Liver (tissue), 8 donors: ENCODE measurements at regions not wholly inside any gene's neighbourhood (a gene's known extent, or its start where the extent isn't known, plus 50 kb on each side); places are given as distances from the start of the nearest gene placed in this dataset.

Source experiments
- DNase-seq: peaks from one replicate; pipeline ENCODE4 v3.0.0-alpha.2; 2017; ENCODE audit warnings: low spot score
- H3K27ac ChIP-seq, 2 donors: one replicate each; pipeline ENCODE4 v1.7.0; 2013; ENCODE audit warnings: inconsistent platforms in 2 of 2, low read length in 2 of 2, control low read depth in 1 of 2, low read depth in 1 of 2, mild to moderate bottlenecking in 1 of 2
- H3K27me3 ChIP-seq, 4 donors: one replicate each; pipeline versions ENCODE4 v1.6.1 to v1.7.0; 2013; ENCODE audit warnings: low read length in 3 of 4, inconsistent platforms in 1 of 4, mild to moderate bottlenecking in 1 of 4, moderate library complexity in 1 of 4; ENCODE audit not compliant: control insufficient read depth in 4 of 4, insufficient read depth in 4 of 4
- H3K36me3 ChIP-seq, 4 donors: one replicate each; pipeline versions ENCODE4 v1.6.1 to v1.7.0; 2013; ENCODE audit warnings: low read length in 3 of 4, mild to moderate bottlenecking in 3 of 4, low read depth in 1 of 4, moderate library complexity in 1 of 4; ENCODE audit not compliant: control insufficient read depth in 4 of 4, insufficient read depth in 3 of 4
- H3K4me1 ChIP-seq, 4 donors: one replicate each; pipeline versions ENCODE4 v1.6.1 to v1.7.0; 2013; ENCODE audit warnings: low read length in 3 of 4, mild to moderate bottlenecking in 3 of 4, moderate library complexity in 1 of 4; ENCODE audit not compliant: control insufficient read depth in 4 of 4, insufficient read depth in 4 of 4
- H3K4me3 ChIP-seq, 3 donors: one replicate each; pipeline versions ENCODE4 v1.6.1 to v1.7.0; 2013; ENCODE audit warnings: low read length in 3 of 3, control low read depth in 1 of 3, low read depth in 1 of 3, mild to moderate bottlenecking in 1 of 3
- H3K9ac ChIP-seq, 2 donors: one replicate each; pipeline ENCODE4 v1.7.0; 2013; ENCODE audit warnings: low read length in 2 of 2, mild to moderate bottlenecking in 2 of 2, moderate library complexity in 2 of 2, control low read depth in 1 of 2, low read depth in 1 of 2
- H3K9me3 ChIP-seq, 4 donors: one replicate each; pipeline versions ENCODE4 v1.6.1 to v1.7.0; 2013; ENCODE audit warnings: low read length in 3 of 4; ENCODE audit not compliant: control insufficient read depth in 4 of 4
- EGR1 ChIP-seq, 2 donors: IDR thresholded peaks; 2 replicates each; pipeline ENCODE4 v1.6.1; 2016 to 2018; ENCODE audit warnings: antibody characterized with exemption in 2 of 2, low read depth in 2 of 2
- FOXA1 ChIP-seq: IDR thresholded peaks from 2 replicates; pipeline ENCODE4 v1.6.1; 2016; ENCODE audit warnings: antibody characterized with exemption
- FOXA2 ChIP-seq: IDR thresholded peaks from 2 replicates; pipeline ENCODE4 v1.6.1; 2016; ENCODE audit warnings: antibody characterized with exemption
- GABPA ChIP-seq, 2 donors: IDR thresholded peaks in 1 of 2; conservative IDR thresholded peaks in 1 of 2; 2 replicates each; pipeline ENCODE4 v1.6.1; 2016; ENCODE audit warnings: antibody characterized with exemption in 2 of 2, mild to moderate bottlenecking in 1 of 2, moderate library complexity in 1 of 2
- HNF4A ChIP-seq, 2 donors: conservative IDR thresholded peaks; 2 replicates each; pipeline ENCODE4 v1.6.1; 2016; ENCODE audit warnings: antibody characterized with exemption in 2 of 2, mild to moderate bottlenecking in 2 of 2
- HNF4G ChIP-seq: IDR thresholded peaks from 2 replicates; pipeline ENCODE4 v1.6.1; 2016; ENCODE audit warnings: antibody characterized with exemption
- JUND ChIP-seq, 2 donors: IDR thresholded peaks; 2 replicates each; pipeline ENCODE4 v1.6.1; 2016; ENCODE audit warnings: antibody characterized with exemption in 2 of 2
- NR2F2 ChIP-seq: IDR thresholded peaks from 2 replicates; pipeline ENCODE4 v1.6.1; 2016; ENCODE audit warnings: antibody characterized with exemption
- RAD21 ChIP-seq, 2 donors: IDR thresholded peaks; 2 replicates each; pipeline ENCODE4 v1.6.1; 2016; ENCODE audit warnings: antibody characterized with exemption in 2 of 2, mild to moderate bottlenecking in 2 of 2
- RXRA ChIP-seq, 2 donors: IDR thresholded peaks; 2 replicates each; pipeline ENCODE4 v1.6.1; 2017 to 2018; ENCODE audit warnings: antibody characterized with exemption in 2 of 2, mild to moderate bottlenecking in 1 of 2
- SP1 ChIP-seq: IDR thresholded peaks from 2 replicates; pipeline ENCODE4 v1.6.1; 2018; ENCODE audit warnings: antibody characterized with exemption, mild to moderate bottlenecking
- TAF1 ChIP-seq: conservative IDR thresholded peaks from 2 replicates; pipeline ENCODE4 v1.6.1; 2016; ENCODE audit warnings: antibody characterized with exemption, mild to moderate bottlenecking
- YY1 ChIP-seq: IDR thresholded peaks from 2 replicates; pipeline ENCODE4 v1.6.1; 2016; ENCODE audit warnings: antibody characterized with exemption, mild to moderate bottlenecking
- WGBS: extraction: QIAGEN DNeasy Blood & Tissue Kit; methylation state at CpG from one replicate; pipeline ENCODE4 v1.1.7; 2013; 5-methylcytosine and 5-hydroxymethylcytosine counted together
- TF ChIP-seq, protein P1 (sequence below): fragments of 150-350 bp; IDR thresholded peaks from 2 replicates; pipeline ENCODE4 v1.5.1; 2017; ENCODE audit warnings: improper control_type of control experiment, low read depth, low read length; ENCODE audit not compliant: missing input control
- TF ChIP-seq, protein P2 (sequence below): IDR thresholded peaks from 2 replicates; pipeline ENCODE4 v1.6.1; 2016; ENCODE audit warnings: antibody characterized with exemption
- TF ChIP-seq, protein P3 (sequence below): IDR thresholded peaks from 2 replicates; pipeline ENCODE4 v1.6.1; 2016; ENCODE audit warnings: antibody characterized with exemption
- TF ChIP-seq, protein P4 (sequence below): IDR thresholded peaks from 2 replicates; pipeline ENCODE4 v1.6.1; 2016; ENCODE audit warnings: antibody characterized with exemption
- TF ChIP-seq, protein P5 (sequence below): IDR thresholded peaks from 2 replicates; pipeline ENCODE4 v1.6.1; 2016; ENCODE audit warnings: antibody characterized with exemption, mild to moderate bottlenecking
- donor health status: healthy.
- donor health status: healthy.
- donor health status: healthy.
- donor health status: healthy.
- donor health status: healthy.

DNA sequence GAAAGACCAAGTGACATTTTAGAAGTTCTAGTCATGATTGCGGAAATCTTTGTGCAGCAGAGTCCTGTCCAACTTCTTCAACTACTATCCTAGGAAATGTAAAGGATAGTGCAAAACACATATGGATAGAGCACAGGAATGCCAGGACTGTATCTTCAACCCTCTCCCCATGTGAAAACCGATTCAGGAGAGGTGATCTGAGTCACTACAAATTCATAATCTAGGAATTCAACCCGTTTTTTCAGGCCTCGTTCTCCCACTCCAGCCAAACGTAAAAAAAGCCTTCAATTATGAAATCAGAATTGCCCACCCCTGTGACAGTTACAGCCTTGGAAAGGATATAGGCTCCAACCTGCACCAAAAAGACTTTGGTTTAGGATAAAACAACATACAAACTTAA is 52.9 kb upstream of the RGS1 start:
- H3K27me3 ChIP-seq = no peaks in the 10 kb centered on the region
- H3K9me3 ChIP-seq = no peaks in the 10 kb centered on the region
- no peaks in the 10 kb centered on the region for H3K4me1 ChIP-seq
- WGBS = 88% methylated on average over 5 of the region's 5 CpGs
- DNase-seq = no peak
- H3K9ac ChIP-seq = no peak overlapping the region
- H3K27ac ChIP-seq = no peak overlapping the region
- H3K36me3 ChIP-seq = no peaks in the 10 kb centered on the region
- TF ChIP-seq FOXA1 (no peak), HNF4G (no peak), RAD21 (IDR thresholded peaks at IDR 0.05) (no peak), EGR1 (IDR thresholded peaks at IDR 0.05; ENCODE audit: low read depth in 2 of 2) (no peak)
- TF ChIP-seq, protein P1, sequence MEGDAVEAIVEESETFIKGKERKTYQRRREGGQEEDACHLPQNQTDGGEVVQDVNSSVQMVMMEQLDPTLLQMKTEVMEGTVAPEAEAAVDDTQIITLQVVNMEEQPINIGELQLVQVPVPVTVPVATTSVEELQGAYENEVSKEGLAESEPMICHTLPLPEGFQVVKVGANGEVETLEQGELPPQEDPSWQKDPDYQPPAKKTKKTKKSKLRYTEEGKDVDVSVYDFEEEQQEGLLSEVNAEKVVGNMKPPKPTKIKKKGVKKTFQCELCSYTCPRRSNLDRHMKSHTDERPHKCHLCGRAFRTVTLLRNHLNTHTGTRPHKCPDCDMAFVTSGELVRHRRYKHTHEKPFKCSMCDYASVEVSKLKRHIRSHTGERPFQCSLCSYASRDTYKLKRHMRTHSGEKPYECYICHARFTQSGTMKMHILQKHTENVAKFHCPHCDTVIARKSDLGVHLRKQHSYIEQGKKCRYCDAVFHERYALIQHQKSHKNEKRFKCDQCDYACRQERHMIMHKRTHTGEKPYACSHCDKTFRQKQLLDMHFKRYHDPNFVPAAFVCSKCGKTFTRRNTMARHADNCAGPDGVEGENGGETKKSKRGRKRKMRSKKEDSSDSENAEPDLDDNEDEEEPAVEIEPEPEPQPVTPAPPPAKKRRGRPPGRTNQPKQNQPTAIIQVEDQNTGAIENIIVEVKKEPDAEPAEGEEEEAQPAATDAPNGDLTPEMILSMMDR = no peak
- TF ChIP-seq, protein P2, sequence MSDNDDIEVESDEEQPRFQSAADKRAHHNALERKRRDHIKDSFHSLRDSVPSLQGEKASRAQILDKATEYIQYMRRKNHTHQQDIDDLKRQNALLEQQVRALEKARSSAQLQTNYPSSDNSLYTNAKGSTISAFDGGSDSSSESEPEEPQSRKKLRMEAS = no peak
- TF ChIP-seq, protein P3, sequence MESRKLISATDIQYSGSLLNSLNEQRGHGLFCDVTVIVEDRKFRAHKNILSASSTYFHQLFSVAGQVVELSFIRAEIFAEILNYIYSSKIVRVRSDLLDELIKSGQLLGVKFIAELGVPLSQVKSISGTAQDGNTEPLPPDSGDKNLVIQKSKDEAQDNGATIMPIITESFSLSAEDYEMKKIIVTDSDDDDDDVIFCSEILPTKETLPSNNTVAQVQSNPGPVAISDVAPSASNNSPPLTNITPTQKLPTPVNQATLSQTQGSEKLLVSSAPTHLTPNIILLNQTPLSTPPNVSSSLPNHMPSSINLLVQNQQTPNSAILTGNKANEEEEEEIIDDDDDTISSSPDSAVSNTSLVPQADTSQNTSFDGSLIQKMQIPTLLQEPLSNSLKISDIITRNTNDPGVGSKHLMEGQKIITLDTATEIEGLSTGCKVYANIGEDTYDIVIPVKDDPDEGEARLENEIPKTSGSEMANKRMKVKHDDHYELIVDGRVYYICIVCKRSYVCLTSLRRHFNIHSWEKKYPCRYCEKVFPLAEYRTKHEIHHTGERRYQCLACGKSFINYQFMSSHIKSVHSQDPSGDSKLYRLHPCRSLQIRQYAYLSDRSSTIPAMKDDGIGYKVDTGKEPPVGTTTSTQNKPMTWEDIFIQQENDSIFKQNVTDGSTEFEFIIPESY = no peak
- no peak overlapping the region for H3K4me3 ChIP-seq

DNA sequence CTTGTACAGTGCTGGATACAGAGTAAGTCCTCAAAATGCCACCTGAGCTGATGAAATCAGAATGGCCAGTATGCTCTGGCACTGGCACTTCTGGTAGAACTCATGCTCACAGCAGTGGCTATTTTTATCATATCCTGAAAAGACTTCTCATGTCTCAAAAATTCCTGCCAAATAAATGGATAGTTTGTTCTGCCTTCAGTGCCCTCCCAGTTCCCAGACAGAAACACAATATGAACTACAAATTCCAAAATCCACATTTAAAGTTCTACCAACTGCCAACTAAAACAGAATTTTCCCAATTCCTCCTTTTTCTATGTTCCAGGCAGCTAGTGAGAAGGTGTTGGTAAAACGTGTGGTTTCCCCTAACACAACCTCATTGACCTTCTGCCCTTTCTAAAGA is 51.4 kb upstream of the RGS1 start:
- 19% methylated on average over 1 of the region's 1 CpG for WGBS

More for the DNA sequence above, 51.4 kb upstream of the RGS1 start:
- no peaks in the 10 kb centered on the region for H3K36me3 ChIP-seq
- no peak overlapping the region for H3K27ac ChIP-seq
- no peaks in the 10 kb centered on the region for H3K9me3 ChIP-seq
- no peak for DNase-seq
- no peak overlapping the region for H3K4me3 ChIP-seq
- no peaks in the 10 kb centered on the region for H3K27me3 ChIP-seq
- H3K9ac ChIP-seq = no peak overlapping the region
- TF ChIP-seq HNF4A (conservative IDR thresholded peaks at IDR 0.05) = no peak
- TF ChIP-seq FOXA2 = no peak
- TF ChIP-seq, protein P2 = no peak
- no peak for TF ChIP-seq EGR1 (IDR thresholded peaks at IDR 0.05; ENCODE audit: low read depth in 2 of 2)
- TF ChIP-seq GABPA (IDR thresholded peaks at IDR 0.05 in 1 of 2, conservative IDR thresholded peaks at IDR 0.05 in 1 of 2) = no peak
- TF ChIP-seq, protein P3 = no peak
- TF ChIP-seq RAD21 (IDR thresholded peaks at IDR 0.05) = no peak
- TF ChIP-seq RXRA (IDR thresholded peaks at IDR 0.05) = no peak
- TF ChIP-seq SP1 = no peak
- TF ChIP-seq NR2F2 = no peak
- TF ChIP-seq, protein P4, sequence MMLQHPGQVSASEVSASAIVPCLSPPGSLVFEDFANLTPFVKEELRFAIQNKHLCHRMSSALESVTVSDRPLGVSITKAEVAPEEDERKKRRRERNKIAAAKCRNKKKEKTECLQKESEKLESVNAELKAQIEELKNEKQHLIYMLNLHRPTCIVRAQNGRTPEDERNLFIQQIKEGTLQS = no peak
- TF ChIP-seq, protein P1 = no peak
- TF ChIP-seq YY1 = no peak
- TF ChIP-seq, protein P5, sequence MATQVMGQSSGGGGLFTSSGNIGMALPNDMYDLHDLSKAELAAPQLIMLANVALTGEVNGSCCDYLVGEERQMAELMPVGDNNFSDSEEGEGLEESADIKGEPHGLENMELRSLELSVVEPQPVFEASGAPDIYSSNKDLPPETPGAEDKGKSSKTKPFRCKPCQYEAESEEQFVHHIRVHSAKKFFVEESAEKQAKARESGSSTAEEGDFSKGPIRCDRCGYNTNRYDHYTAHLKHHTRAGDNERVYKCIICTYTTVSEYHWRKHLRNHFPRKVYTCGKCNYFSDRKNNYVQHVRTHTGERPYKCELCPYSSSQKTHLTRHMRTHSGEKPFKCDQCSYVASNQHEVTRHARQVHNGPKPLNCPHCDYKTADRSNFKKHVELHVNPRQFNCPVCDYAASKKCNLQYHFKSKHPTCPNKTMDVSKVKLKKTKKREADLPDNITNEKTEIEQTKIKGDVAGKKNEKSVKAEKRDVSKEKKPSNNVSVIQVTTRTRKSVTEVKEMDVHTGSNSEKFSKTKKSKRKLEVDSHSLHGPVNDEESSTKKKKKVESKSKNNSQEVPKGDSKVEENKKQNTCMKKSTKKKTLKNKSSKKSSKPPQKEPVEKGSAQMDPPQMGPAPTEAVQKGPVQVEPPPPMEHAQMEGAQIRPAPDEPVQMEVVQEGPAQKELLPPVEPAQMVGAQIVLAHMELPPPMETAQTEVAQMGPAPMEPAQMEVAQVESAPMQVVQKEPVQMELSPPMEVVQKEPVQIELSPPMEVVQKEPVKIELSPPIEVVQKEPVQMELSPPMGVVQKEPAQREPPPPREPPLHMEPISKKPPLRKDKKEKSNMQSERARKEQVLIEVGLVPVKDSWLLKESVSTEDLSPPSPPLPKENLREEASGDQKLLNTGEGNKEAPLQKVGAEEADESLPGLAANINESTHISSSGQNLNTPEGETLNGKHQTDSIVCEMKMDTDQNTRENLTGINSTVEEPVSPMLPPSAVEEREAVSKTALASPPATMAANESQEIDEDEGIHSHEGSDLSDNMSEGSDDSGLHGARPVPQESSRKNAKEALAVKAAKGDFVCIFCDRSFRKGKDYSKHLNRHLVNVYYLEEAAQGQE = no peak
- no peak for TF ChIP-seq TAF1
- TF ChIP-seq JUND (IDR thresholded peaks at IDR 0.05) = no peak
- H3K4me1 ChIP-seq = no peaks in the 10 kb centered on the region
